H1 (cell line): ENCODE measurements at regions not wholly inside any gene's neighbourhood (a gene's known extent, or its start where the extent isn't known, plus 50 kb on each side); places are given as distances from the start of the nearest gene placed in this dataset.

Source experiments
- ASH2L ChIP-seq: fragments of 200-600, 300-600 bp; sonication (generic); IDR thresholded peaks from one replicate; pipeline ENCODE4 v1.7.1; 2017; ENCODE audit warnings: low read length
- CBX8 ChIP-seq: fragments of 300-800, 300-1000 bp; sonication (generic); IDR thresholded peaks from 2 replicates; pipeline ENCODE4 v1.7.1; 2016; ENCODE audit warnings: low read depth, low read length, borderline replicate concordance
- CHD2 ChIP-seq: IDR thresholded peaks from 2 replicates; pipeline ENCODE4 v1.6.1; 2012; ENCODE audit warnings: low read length, improper control_type of control experiment
- EGR1 ChIP-seq: IDR thresholded peaks from 2 replicates; pipeline ENCODE4 v1.6.1; 2011; ENCODE audit warnings: low read depth, low read length, borderline replicate concordance
- GTF2F1 ChIP-seq: IDR thresholded peaks from 2 replicates; pipeline ENCODE4 v1.6.1; 2012; ENCODE audit warnings: low read depth, low read length, improper control_type of control experiment, borderline replicate concordance
- SP2 ChIP-seq: IDR thresholded peaks from 2 replicates; pipeline ENCODE4 v1.6.1; 2012; ENCODE audit warnings: mild to moderate bottlenecking, low read length, inconsistent platforms
- TF ChIP-seq, protein P1 (sequence below): fragments of 300-600 bp; sonication (generic); IDR thresholded peaks from 2 replicates; pipeline ENCODE4 v1.7.1; 2012; ENCODE audit warnings: low read length, moderate library complexity, mild to moderate bottlenecking, inconsistent platforms; ENCODE audit not compliant: insufficient replicate concordance
- TF ChIP-seq, protein P2 (sequence below): IDR thresholded peaks from 2 replicates; pipeline ENCODE4 v1.6.1; 2011; ENCODE audit warnings: low read depth, mild to moderate bottlenecking, low read length; ENCODE audit not compliant: insufficient read depth

DNA sequence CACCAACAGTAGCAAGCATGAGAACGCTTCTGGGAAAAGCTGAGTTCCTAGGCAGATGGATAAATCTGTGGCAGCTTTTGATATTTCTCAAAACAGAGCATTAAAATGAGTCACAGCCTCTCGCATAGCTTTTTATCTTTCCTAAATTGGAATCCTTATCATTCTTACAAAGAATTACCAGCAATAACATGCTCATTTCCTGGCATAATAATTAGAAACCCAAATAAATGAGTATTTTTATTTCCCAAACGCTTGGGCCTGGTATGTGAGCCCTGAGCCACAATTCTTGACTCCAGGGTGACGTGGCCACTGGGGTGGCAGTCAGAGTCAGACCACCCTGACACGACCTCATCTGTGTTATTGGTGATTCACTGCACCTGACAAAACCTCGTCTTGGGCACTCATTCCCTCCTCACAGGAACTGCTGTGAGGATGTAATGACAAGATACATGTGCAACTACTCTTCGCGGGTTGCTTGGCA is 210.7 kb downstream of the ARL4C start (continued):
- TF ChIP-seq, protein P1, sequence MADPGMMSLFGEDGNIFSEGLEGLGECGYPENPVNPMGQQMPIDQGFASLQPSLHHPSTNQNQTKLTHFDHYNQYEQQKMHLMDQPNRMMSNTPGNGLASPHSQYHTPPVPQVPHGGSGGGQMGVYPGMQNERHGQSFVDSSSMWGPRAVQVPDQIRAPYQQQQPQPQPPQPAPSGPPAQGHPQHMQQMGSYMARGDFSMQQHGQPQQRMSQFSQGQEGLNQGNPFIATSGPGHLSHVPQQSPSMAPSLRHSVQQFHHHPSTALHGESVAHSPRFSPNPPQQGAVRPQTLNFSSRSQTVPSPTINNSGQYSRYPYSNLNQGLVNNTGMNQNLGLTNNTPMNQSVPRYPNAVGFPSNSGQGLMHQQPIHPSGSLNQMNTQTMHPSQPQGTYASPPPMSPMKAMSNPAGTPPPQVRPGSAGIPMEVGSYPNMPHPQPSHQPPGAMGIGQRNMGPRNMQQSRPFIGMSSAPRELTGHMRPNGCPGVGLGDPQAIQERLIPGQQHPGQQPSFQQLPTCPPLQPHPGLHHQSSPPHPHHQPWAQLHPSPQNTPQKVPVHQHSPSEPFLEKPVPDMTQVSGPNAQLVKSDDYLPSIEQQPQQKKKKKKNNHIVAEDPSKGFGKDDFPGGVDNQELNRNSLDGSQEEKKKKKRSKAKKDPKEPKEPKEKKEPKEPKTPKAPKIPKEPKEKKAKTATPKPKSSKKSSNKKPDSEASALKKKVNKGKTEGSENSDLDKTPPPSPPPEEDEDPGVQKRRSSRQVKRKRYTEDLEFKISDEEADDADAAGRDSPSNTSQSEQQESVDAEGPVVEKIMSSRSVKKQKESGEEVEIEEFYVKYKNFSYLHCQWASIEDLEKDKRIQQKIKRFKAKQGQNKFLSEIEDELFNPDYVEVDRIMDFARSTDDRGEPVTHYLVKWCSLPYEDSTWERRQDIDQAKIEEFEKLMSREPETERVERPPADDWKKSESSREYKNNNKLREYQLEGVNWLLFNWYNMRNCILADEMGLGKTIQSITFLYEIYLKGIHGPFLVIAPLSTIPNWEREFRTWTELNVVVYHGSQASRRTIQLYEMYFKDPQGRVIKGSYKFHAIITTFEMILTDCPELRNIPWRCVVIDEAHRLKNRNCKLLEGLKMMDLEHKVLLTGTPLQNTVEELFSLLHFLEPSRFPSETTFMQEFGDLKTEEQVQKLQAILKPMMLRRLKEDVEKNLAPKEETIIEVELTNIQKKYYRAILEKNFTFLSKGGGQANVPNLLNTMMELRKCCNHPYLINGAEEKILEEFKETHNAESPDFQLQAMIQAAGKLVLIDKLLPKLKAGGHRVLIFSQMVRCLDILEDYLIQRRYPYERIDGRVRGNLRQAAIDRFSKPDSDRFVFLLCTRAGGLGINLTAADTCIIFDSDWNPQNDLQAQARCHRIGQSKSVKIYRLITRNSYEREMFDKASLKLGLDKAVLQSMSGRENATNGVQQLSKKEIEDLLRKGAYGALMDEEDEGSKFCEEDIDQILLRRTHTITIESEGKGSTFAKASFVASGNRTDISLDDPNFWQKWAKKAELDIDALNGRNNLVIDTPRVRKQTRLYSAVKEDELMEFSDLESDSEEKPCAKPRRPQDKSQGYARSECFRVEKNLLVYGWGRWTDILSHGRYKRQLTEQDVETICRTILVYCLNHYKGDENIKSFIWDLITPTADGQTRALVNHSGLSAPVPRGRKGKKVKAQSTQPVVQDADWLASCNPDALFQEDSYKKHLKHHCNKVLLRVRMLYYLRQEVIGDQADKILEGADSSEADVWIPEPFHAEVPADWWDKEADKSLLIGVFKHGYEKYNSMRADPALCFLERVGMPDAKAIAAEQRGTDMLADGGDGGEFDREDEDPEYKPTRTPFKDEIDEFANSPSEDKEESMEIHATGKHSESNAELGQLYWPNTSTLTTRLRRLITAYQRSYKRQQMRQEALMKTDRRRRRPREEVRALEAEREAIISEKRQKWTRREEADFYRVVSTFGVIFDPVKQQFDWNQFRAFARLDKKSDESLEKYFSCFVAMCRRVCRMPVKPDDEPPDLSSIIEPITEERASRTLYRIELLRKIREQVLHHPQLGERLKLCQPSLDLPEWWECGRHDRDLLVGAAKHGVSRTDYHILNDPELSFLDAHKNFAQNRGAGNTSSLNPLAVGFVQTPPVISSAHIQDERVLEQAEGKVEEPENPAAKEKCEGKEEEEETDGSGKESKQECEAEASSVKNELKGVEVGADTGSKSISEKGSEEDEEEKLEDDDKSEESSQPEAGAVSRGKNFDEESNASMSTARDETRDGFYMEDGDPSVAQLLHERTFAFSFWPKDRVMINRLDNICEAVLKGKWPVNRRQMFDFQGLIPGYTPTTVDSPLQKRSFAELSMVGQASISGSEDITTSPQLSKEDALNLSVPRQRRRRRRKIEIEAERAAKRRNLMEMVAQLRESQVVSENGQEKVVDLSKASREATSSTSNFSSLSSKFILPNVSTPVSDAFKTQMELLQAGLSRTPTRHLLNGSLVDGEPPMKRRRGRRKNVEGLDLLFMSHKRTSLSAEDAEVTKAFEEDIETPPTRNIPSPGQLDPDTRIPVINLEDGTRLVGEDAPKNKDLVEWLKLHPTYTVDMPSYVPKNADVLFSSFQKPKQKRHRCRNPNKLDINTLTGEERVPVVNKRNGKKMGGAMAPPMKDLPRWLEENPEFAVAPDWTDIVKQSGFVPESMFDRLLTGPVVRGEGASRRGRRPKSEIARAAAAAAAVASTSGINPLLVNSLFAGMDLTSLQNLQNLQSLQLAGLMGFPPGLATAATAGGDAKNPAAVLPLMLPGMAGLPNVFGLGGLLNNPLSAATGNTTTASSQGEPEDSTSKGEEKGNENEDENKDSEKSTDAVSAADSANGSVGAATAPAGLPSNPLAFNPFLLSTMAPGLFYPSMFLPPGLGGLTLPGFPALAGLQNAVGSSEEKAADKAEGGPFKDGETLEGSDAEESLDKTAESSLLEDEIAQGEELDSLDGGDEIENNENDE: no peak
- TF ChIP-seq EGR1: no peak
- TF ChIP-seq GTF2F1: no peak
- TF ChIP-seq SP2: no peak
- TF ChIP-seq CBX8: no peak
- TF ChIP-seq CHD2: no peak
- TF ChIP-seq ASH2L: no peak
- TF ChIP-seq, protein P2, sequence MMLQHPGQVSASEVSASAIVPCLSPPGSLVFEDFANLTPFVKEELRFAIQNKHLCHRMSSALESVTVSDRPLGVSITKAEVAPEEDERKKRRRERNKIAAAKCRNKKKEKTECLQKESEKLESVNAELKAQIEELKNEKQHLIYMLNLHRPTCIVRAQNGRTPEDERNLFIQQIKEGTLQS: no peak
